ENCODE measurements at regions not wholly inside any gene's neighbourhood (a gene's known extent, or its start where the extent isn't known, plus 50 kb on each side); places are given as distances from the start of the nearest gene placed in this dataset.

DNA sequence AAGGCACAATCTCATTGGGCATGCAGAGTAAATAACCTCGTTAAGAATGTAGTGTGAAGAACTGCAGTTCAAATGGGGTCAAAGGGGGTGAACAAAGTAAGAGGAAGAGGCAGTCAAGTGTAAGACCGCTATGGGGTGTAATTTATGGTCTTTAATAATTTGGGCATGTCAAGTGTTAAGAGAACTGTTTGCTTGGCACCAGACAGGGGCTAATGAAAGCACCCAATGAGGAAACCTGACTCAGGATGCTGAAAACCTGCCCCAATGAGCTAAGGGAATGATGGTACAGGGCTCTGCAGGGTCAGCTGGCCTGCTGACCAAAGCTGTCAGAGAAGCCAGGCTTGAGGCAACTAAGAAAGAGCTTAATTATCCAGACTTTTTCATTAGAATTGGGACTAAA lies 368.1 kb downstream of the DTWD2 start:
- TF ChIP-seq CTCF (IDR thresholded peaks at IDR 0.05) (no peak), ELF4 (CRISPR knock-in tag; IDR thresholded peaks at IDR 0.05; ENCODE audit: low read depth) (no peak), USF2 (CRISPR knock-in tag; IDR thresholded peaks at IDR 0.05) (no peak), CBFB (CRISPR knock-in tag; IDR thresholded peaks at IDR 0.05; ENCODE audit: low read depth) (no peak), PREB (CRISPR knock-in tag; IDR thresholded peaks at IDR 0.05; ENCODE audit: borderline replicate concordance) (no peak), ATF3 (CRISPR knock-in tag; conservative IDR thresholded peaks at IDR 0.05) (no peak), ZNF671 (CRISPR knock-in tag; IDR thresholded peaks at IDR 0.05) (no peak), TEAD4 (CRISPR knock-in tag; IDR thresholded peaks at IDR 0.05) (no peak), NFYB (CRISPR knock-in tag; conservative IDR thresholded peaks at IDR 0.05; ENCODE audit: low read depth) (no peak), JUN (CRISPR knock-in tag; IDR thresholded peaks at IDR 0.05) (no peak), RORB (CRISPR knock-in tag; IDR thresholded peaks at IDR 0.05) (no peak)
- TF ChIP-seq, protein P1, sequence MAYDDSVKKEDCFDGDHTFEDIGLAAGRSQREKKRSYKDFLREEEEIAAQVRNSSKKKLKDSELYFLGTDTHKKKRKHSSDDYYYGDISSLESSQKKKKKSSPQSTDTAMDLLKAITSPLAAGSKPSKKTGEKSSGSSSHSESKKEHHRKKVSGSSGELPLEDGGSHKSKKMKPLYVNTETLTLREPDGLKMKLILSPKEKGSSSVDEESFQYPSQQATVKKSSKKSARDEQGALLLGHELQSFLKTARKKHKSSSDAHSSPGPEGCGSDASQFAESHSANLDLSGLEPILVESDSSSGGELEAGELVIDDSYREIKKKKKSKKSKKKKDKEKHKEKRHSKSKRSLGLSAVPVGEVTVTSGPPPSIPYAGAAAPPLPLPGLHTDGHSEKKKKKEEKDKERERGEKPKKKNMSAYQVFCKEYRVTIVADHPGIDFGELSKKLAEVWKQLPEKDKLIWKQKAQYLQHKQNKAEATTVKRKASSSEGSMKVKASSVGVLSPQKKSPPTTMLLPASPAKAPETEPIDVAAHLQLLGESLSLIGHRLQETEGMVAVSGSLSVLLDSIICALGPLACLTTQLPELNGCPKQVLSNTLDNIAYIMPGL (CRISPR knock-in tag; IDR thresholded peaks at IDR 0.05), result no peak
- TF ChIP-seq, protein P2, sequence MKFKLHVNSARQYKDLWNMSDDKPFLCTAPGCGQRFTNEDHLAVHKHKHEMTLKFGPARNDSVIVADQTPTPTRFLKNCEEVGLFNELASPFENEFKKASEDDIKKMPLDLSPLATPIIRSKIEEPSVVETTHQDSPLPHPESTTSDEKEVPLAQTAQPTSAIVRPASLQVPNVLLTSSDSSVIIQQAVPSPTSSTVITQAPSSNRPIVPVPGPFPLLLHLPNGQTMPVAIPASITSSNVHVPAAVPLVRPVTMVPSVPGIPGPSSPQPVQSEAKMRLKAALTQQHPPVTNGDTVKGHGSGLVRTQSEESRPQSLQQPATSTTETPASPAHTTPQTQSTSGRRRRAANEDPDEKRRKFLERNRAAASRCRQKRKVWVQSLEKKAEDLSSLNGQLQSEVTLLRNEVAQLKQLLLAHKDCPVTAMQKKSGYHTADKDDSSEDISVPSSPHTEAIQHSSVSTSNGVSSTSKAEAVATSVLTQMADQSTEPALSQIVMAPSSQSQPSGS (CRISPR knock-in tag; IDR thresholded peaks at IDR 0.05; ENCODE audit: borderline replicate concordance, low read depth), result no peak
- TF ChIP-seq, protein P3, sequence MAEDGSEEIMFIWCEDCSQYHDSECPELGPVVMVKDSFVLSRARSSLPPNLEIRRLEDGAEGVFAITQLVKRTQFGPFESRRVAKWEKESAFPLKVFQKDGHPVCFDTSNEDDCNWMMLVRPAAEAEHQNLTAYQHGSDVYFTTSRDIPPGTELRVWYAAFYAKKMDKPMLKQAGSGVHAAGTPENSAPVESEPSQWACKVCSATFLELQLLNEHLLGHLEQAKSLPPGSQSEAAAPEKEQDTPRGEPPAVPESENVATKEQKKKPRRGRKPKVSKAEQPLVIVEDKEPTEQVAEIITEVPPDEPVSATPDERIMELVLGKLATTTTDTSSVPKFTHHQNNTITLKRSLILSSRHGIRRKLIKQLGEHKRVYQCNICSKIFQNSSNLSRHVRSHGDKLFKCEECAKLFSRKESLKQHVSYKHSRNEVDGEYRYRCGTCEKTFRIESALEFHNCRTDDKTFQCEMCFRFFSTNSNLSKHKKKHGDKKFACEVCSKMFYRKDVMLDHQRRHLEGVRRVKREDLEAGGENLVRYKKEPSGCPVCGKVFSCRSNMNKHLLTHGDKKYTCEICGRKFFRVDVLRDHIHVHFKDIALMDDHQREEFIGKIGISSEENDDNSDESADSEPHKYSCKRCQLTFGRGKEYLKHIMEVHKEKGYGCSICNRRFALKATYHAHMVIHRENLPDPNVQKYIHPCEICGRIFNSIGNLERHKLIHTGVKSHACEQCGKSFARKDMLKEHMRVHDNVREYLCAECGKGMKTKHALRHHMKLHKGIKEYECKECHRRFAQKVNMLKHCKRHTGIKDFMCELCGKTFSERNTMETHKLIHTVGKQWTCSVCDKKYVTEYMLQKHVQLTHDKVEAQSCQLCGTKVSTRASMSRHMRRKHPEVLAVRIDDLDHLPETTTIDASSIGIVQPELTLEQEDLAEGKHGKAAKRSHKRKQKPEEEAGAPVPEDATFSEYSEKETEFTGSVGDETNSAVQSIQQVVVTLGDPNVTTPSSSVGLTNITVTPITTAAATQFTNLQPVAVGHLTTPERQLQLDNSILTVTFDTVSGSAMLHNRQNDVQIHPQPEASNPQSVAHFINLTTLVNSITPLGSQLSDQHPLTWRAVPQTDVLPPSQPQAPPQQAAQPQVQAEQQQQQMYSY (CRISPR knock-in tag; IDR thresholded peaks at IDR 0.05), result no peak
